22Rv1 (cell line): ENCODE measurements at regions not wholly inside any gene's neighbourhood (a gene's known extent, or its start where the extent isn't known, plus 50 kb on each side); places are given as distances from the start of the nearest gene placed in this dataset.

ENCODE experiments used
- CTCF ChIP-seq: fragments of 450-650 bp; IDR thresholded peaks from 2 replicates; pipeline ENCODE4 v1.5.1; 2017; ENCODE audit warnings: mild to moderate bottlenecking
- ZFX ChIP-seq: fragments of 450-650 bp; IDR thresholded peaks from 2 replicates; pipeline ENCODE4 v1.6.1; 2017; ENCODE audit warnings: antibody characterized with exemption, borderline replicate concordance

- TF ChIP-seq CTCF (no peak), ZFX (no peak)
Measured at GRCh38 chr12:76680940-76681339, 83.0 kb upstream of the ZDHHC17 start.
